ENCODE measurements at regions not wholly inside any gene's neighbourhood (a gene's known extent, or its start where the extent isn't known, plus 50 kb on each side); places are given as distances from the start of the nearest gene placed in this dataset.
"Not testable (repeated sequence)": the region's sequence is repeated elsewhere in the genome, so short reads cannot be mapped to it uniquely, and the experiment has no call there.

GRCh38 chr14:43541356-43541755, 965.7 kb downstream of the FSCB start:
- Mint-ChIP-seq H3K27ac (no peak overlapping the region), H3K4me3 (no peak overlapping the region), H3K36me3 (ENCODE audit: low read depth) (no peaks in the 10 kb centered on the region)

GRCh38 chr14:43540948-43541347, 966.1 kb downstream of the FSCB start:
- no peak for DNase-seq
- no peaks in the 10 kb centered on the region for H3K36me3 Mint-ChIP-seq (ENCODE audit: low read depth)
- no peaks in the 10 kb centered on the region for H3K4me1 Mint-ChIP-seq
- no peak overlapping the region for H3K27ac Mint-ChIP-seq
- H3K4me3 Mint-ChIP-seq: no peak overlapping the region
- intact Hi-C loops (cut with micrococcal nuclease): no loop called here
- peaks cover 14% of the 10 kb centered on the region for H3K9me3 Mint-ChIP-seq
- H3K27me3 Mint-ChIP-seq: no peaks in the 10 kb centered on the region

More at GRCh38 chr14:43541356-43541755, 965.7 kb downstream of the FSCB start:
- DNase-seq: no peak
- no peaks in the 10 kb centered on the region for H3K27me3 Mint-ChIP-seq
- H3K4me1 Mint-ChIP-seq: no peaks in the 10 kb centered on the region
- peaks cover 14% of the 10 kb centered on the region for H3K9me3 Mint-ChIP-seq
- intact Hi-C loops (cut with micrococcal nuclease): no loop called here

GRCh38 chr14:43539210-43539609, 967.9 kb downstream of the FSCB start:
- Mint-ChIP-seq H3K4me1 (no peaks in the 10 kb centered on the region), H3K36me3 (ENCODE audit: low read depth) (no peaks in the 10 kb centered on the region), H3K4me3 (no peak overlapping the region), H3K9me3 (peaks cover 21% of the 10 kb centered on the region), H3K27me3 (no peaks in the 10 kb centered on the region), H3K27ac (no peak overlapping the region)
- DNase-seq: no peak
- intact Hi-C loops (cut with micrococcal nuclease): no loop called here

GRCh38 chr14:43535231-43535838, 971.7 kb downstream of the FSCB start:
- H3K4me1 Mint-ChIP-seq: no peaks in the 10 kb centered on the region
- no peaks in the 10 kb centered on the region for H3K36me3 Mint-ChIP-seq (ENCODE audit: low read depth)
- intact Hi-C loops (cut with micrococcal nuclease): no loop called here
- no peak for DNase-seq
- no peak overlapping the region for H3K4me3 Mint-ChIP-seq
- H3K27ac Mint-ChIP-seq: no peak overlapping the region
- no peaks in the 10 kb centered on the region for H3K27me3 Mint-ChIP-seq
- peaks cover 27% of the 10 kb centered on the region for H3K9me3 Mint-ChIP-seq

GRCh38 chr14:43532825-43533416, 974.2 kb downstream of the FSCB start:
- Mint-ChIP-seq H3K9me3 (peaks cover 16% of the 10 kb centered on the region), H3K4me1 (no peaks in the 10 kb centered on the region), H3K36me3 (ENCODE audit: low read depth) (no peaks in the 10 kb centered on the region), H3K27me3 (no peaks in the 10 kb centered on the region), H3K4me3 (no peak overlapping the region), H3K27ac (no peak overlapping the region)
- DNase-seq: no peak
- intact Hi-C loops (cut with micrococcal nuclease): no loop called here

GRCh38 chr14:43528321-43528720, 978.8 kb downstream of the FSCB start:
- no peak for DNase-seq
- H3K9me3 Mint-ChIP-seq: no peaks in the 10 kb centered on the region
- no peaks in the 10 kb centered on the region for H3K36me3 Mint-ChIP-seq (ENCODE audit: low read depth)
- intact Hi-C loops (cut with micrococcal nuclease): no loop called here
- no peaks in the 10 kb centered on the region for H3K4me1 Mint-ChIP-seq
- no peak overlapping the region for H3K27ac Mint-ChIP-seq
- no peaks in the 10 kb centered on the region for H3K27me3 Mint-ChIP-seq
- H3K4me3 Mint-ChIP-seq: no peak overlapping the region

- Mint-ChIP-seq H3K4me3 (no peak overlapping the region), H3K36me3 (ENCODE audit: low read depth) (no peaks in the 10 kb centered on the region), H3K9me3 (no peaks in the 10 kb centered on the region), H3K27ac (no peak overlapping the region), H3K27me3 (no peaks in the 10 kb centered on the region), H3K4me1 (no peaks in the 10 kb centered on the region)
- DNase-seq: no peak
- intact Hi-C loops (cut with micrococcal nuclease): no loop called here
Measured at GRCh38 chr14:43525658-43526057, 981.4 kb downstream of the FSCB start.

GRCh38 chr14:43522901-43523300, 984.2 kb downstream of the FSCB start:
- H3K27ac Mint-ChIP-seq: no peak overlapping the region
- H3K4me1 Mint-ChIP-seq: no peaks in the 10 kb centered on the region
- peaks cover 4% of the 10 kb centered on the region for H3K9me3 Mint-ChIP-seq
- H3K4me3 Mint-ChIP-seq: no peak overlapping the region
- no peak for DNase-seq
- no peaks in the 10 kb centered on the region for H3K27me3 Mint-ChIP-seq
- no peaks in the 10 kb centered on the region for H3K36me3 Mint-ChIP-seq (ENCODE audit: low read depth)
- intact Hi-C loops (cut with micrococcal nuclease): no loop called here

- H3K36me3 Mint-ChIP-seq (ENCODE audit: low read depth): no peaks in the 10 kb centered on the region
- no peak overlapping the region for H3K4me3 Mint-ChIP-seq
- no peaks in the 10 kb centered on the region for H3K27me3 Mint-ChIP-seq
- H3K9me3 Mint-ChIP-seq: peaks cover 4% of the 10 kb centered on the region
- no peak for DNase-seq
- intact Hi-C loops (cut with micrococcal nuclease): no loop called here
- no peaks in the 10 kb centered on the region for H3K4me1 Mint-ChIP-seq
- no peak overlapping the region for H3K27ac Mint-ChIP-seq
Measured at GRCh38 chr14:43522191-43522590, 984.9 kb downstream of the FSCB start.

GRCh38 chr14:43503508-43503907, 1003.6 kb downstream of the FSCB start:
- Mint-ChIP-seq H3K36me3 (ENCODE audit: low read depth) (no peaks in the 10 kb centered on the region), H3K27me3 (no peaks in the 10 kb centered on the region), H3K27ac (no peak overlapping the region), H3K4me1 (no peaks in the 10 kb centered on the region), H3K9me3 (no peaks in the 10 kb centered on the region), H3K4me3 (no peak overlapping the region)
- no peak for DNase-seq
- intact Hi-C loops (cut with micrococcal nuclease): no loop called here

- DNase-seq; H3K36me3 Mint-ChIP-seq (ENCODE audit: low read depth); H3K27me3 Mint-ChIP-seq; intact Hi-C loops (cut with micrococcal nuclease); H3K4me1 Mint-ChIP-seq; H3K4me3 Mint-ChIP-seq; H3K9me3 Mint-ChIP-seq; H3K27ac Mint-ChIP-seq: not testable (repeated sequence)
Measured at GRCh38 chr14:43492359-43492758, 1014.7 kb downstream of the FSCB start.

GRCh38 chr14:43483415-43483814, 1023.7 kb downstream of the FSCB start:
- no peaks in the 10 kb centered on the region for H3K27me3 Mint-ChIP-seq
- no peaks in the 10 kb centered on the region for H3K9me3 Mint-ChIP-seq
- H3K36me3 Mint-ChIP-seq (ENCODE audit: low read depth): no peaks in the 10 kb centered on the region
- no peaks in the 10 kb centered on the region for H3K4me1 Mint-ChIP-seq
- no peak overlapping the region for H3K4me3 Mint-ChIP-seq
- H3K27ac Mint-ChIP-seq: no peak overlapping the region
- intact Hi-C loops (cut with micrococcal nuclease): no loop called here
- DNase-seq: no peak

- Mint-ChIP-seq H3K4me1 (no peaks in the 10 kb centered on the region), H3K9me3 (no peaks in the 10 kb centered on the region), H3K36me3 (ENCODE audit: low read depth) (no peaks in the 10 kb centered on the region), H3K27me3 (no peaks in the 10 kb centered on the region), H3K27ac (no peak overlapping the region), H3K4me3 (no peak overlapping the region)
- intact Hi-C loops (cut with micrococcal nuclease): no loop called here
- no peak for DNase-seq
Measured at GRCh38 chr14:43481864-43482263, 1025.2 kb downstream of the FSCB start.

GRCh38 chr14:43480976-43481375, 1026.1 kb downstream of the FSCB start:
- no peak for DNase-seq
- H3K27me3 Mint-ChIP-seq: no peaks in the 10 kb centered on the region
- H3K4me1 Mint-ChIP-seq: no peaks in the 10 kb centered on the region
- no peak overlapping the region for H3K27ac Mint-ChIP-seq
- no peak overlapping the region for H3K4me3 Mint-ChIP-seq
- H3K36me3 Mint-ChIP-seq (ENCODE audit: low read depth): no peaks in the 10 kb centered on the region
- no peaks in the 10 kb centered on the region for H3K9me3 Mint-ChIP-seq
- intact Hi-C loops (cut with micrococcal nuclease): no loop called here

GRCh38 chr14:43479596-43480195, 1027.4 kb downstream of the FSCB start:
- no peaks in the 10 kb centered on the region for H3K27me3 Mint-ChIP-seq
- H3K4me3 Mint-ChIP-seq: no peak overlapping the region
- no peak for DNase-seq
- H3K9me3 Mint-ChIP-seq: no peaks in the 10 kb centered on the region
- intact Hi-C loops (cut with micrococcal nuclease): no loop called here
- H3K27ac Mint-ChIP-seq: no peak overlapping the region
- no peaks in the 10 kb centered on the region for H3K4me1 Mint-ChIP-seq
- no peaks in the 10 kb centered on the region for H3K36me3 Mint-ChIP-seq (ENCODE audit: low read depth)
